ENCODE measurements at regions not wholly inside any gene's neighbourhood (a gene's known extent, or its start where the extent isn't known, plus 50 kb on each side); places are given as distances from the start of the nearest gene placed in this dataset.
A peak's percentile ranks its signal among the peaks of the same experiment; 100 is the strongest.

DNA sequence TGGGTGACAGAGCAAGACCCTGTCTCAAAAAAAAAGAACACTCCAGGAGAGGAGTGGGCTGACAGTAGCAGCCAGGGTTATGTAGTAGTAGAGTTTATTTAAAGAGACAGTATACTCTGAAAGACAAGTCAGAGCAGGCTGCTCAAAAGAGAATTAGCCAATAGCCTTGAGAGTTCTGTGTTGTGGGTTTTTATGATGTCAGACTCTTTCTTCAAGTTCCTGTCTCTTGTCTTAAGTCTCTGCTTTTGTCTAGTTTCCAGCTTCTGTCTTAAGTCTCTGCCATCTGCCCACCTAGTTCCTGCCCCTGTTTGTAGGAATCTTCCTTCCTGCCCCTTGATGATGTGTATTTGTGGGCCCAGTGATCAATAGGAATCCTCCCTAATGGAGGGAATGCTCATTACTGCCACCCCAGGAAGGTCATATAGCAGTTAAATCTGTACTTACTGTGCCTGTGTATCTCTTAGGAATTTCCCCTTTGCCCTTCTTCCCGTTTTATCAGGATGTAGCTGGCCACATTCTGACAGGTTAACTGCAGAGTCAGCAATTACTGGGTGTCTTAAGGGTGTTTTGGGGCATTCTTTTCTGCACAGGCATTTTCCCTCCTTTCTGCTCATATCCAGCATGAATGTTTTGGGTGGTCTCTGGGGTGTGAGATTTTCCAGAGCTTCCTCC is 580.5 kb upstream of the SGCD start:
- Mint-ChIP-seq H3K36me3 (no peaks in the 10 kb centered on the region), H3K9me3 (peaks cover 6 to 10% of the 10 kb centered on the region in 2 donors), H3K27ac (no peak overlapping the region)
- DNase-seq (ENCODE audit: low spot score in 2 of 2), result no peak
- no peak for ATAC-seq

- no peak for ATAC-seq
- DNase-seq (ENCODE audit: low spot score in 2 of 2), result no peak
- peaks cover 0 to 5% of the 10 kb centered on the region in 2 donors for H3K9me3 Mint-ChIP-seq
- H3K36me3 Mint-ChIP-seq, result no peaks in the 10 kb centered on the region
- H3K27ac Mint-ChIP-seq, result no peak overlapping the region
Observed at GRCh38 chr5:155750101-155750500, 576.9 kb upstream of the SGCD start.

GRCh38 chr5:155750571-155750970 is 576.4 kb upstream of the SGCD start:
- no peaks in the 10 kb centered on the region for H3K36me3 Mint-ChIP-seq
- H3K9me3 Mint-ChIP-seq, result peaks cover 0 to 5% of the 10 kb centered on the region in 2 donors
- ATAC-seq (no peak), DNase-seq (ENCODE audit: low spot score in 2 of 2) (no peak)
- no peak overlapping the region for H3K27ac Mint-ChIP-seq

GRCh38 chr5:155753943-155754581 is 572.9 kb upstream of the SGCD start:
- Mint-ChIP-seq H3K36me3 (no peaks in the 10 kb centered on the region), H3K27ac (no peak overlapping the region), H3K9me3 (no peaks in the 10 kb centered on the region)
- DNase-seq (ENCODE audit: low spot score in 2 of 2) (no peak), ATAC-seq (no peak)

GRCh38 chr5:155759252-155759651 is 567.7 kb upstream of the SGCD start:
- no peak overlapping the region for H3K27ac Mint-ChIP-seq
- H3K9me3 Mint-ChIP-seq, result peaks cover 17 to 23% of the 10 kb centered on the region in 2 donors
- ATAC-seq (no peak), DNase-seq (ENCODE audit: low spot score in 2 of 2) (no peak)
- no peaks in the 10 kb centered on the region for H3K36me3 Mint-ChIP-seq

- DNase-seq (ENCODE audit: low spot score in 2 of 2) (no peak), ATAC-seq (no peak)
- Mint-ChIP-seq H3K27ac (no peak overlapping the region), H3K36me3 (no peaks in the 10 kb centered on the region), H3K9me3 (peaks cover 17 to 23% of the 10 kb centered on the region in 2 donors)
Observed at GRCh38 chr5:155759984-155760383, 567.0 kb upstream of the SGCD start.

GRCh38 chr5:155761502-155761901 is 565.5 kb upstream of the SGCD start:
- peak overlapping the region in 1 of 2 donors; percentile 13 for H3K27ac Mint-ChIP-seq
- peaks cover 17 to 23% of the 10 kb centered on the region in 2 donors for H3K9me3 Mint-ChIP-seq
- H3K36me3 Mint-ChIP-seq, result no peaks in the 10 kb centered on the region
- no peak for DNase-seq (ENCODE audit: low spot score in 2 of 2)
- no peak for ATAC-seq

GRCh38 chr5:155765715-155766114 is 561.2 kb upstream of the SGCD start:
- Mint-ChIP-seq H3K9me3 (peaks cover 11 to 12% of the 10 kb centered on the region in 2 donors), H3K36me3 (no peaks in the 10 kb centered on the region), H3K27ac (no peak overlapping the region)
- ATAC-seq (no peak), DNase-seq (ENCODE audit: low spot score in 2 of 2) (no peak)

DNA sequence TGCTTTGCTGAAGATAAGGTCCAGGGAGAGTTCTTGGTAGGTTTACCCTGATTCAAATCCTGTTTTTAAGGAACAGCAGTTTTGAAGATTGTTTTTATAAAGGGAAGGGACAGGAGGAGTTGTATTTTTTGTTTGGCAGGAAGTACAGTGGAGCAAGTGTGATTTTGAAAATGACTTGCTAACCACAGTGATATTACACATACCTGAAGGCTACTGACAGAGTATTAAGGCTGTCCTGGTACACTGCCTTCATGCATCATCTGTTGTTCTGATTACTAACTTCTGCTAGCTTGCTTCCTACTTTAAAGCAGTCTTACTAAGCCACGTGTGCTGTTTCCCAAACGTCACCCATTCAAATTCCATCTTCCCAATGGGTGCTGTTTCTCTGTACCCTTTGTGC is 559.5 kb upstream of the SGCD start:
- no peak for DNase-seq (ENCODE audit: low spot score in 2 of 2)

DNA sequence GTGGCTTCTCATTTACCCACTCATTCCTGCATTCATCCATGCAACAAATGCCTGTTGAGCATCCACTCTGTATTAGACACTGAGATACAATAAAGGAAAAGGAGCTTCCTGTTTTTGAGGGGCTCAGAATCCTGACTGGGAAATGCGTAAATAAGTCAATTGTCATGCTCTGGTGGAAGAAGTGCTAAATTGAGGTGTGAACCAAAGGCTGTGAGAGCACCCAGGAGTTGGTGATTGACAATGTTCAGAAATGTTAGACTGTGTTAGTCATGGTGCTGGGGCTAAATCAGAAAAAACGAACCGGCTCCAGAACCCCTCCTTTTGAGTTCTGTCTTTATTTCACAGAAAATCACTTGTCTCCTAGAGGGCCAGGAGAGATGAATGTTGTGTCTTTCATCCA is 558.6 kb upstream of the SGCD start:
- Mint-ChIP-seq H3K27ac (no peak overlapping the region), H3K9me3 (no peaks in the 10 kb centered on the region), H3K36me3 (no peaks in the 10 kb centered on the region)
- no peak for ATAC-seq
- DNase-seq (ENCODE audit: low spot score in 2 of 2), result no peak

More for the DNA sequence above, 559.5 kb upstream of the SGCD start:
- peak in 1 of 2 donors; percentile 47 for ATAC-seq
- H3K9me3 Mint-ChIP-seq, result peaks cover under 1% of the 10 kb centered on the region in 2 donors
- H3K27ac Mint-ChIP-seq, result no peak overlapping the region
- no peaks in the 10 kb centered on the region for H3K36me3 Mint-ChIP-seq

DNA sequence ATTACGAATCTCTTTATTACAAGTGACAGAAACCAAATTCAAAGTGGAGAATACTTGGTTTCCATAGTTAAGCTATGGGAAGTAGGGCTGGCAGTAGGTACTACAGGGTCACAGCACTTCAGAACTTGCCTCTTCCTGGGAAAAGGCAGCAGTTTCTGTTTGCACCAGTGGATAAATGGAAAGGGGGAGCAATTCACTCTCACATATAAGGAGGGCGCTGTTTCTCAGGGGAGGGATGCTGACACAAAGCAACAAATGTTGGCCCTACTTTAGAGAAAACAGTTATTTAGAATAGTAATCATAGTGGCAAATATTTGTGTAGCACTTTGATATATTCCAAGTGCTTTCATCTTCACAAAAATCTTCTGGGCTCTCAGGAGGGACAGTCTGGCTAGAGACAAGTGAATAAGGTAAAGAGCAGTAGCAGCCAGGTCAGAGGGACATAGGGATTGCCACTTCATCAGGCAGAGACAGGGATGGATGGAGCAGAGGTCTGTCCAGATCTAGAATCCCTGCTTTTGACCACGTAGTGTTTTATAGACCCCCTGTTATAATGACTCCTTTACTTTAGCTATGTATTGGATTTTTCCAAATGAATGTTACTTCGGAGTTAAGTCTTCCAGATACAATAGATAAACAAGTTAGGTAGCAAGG is 554.8 kb upstream of the SGCD start:
- DNase-seq (ENCODE audit: low spot score in 2 of 2) (no peak), ATAC-seq (no peak)
- H3K27ac Mint-ChIP-seq, result no peak overlapping the region
- H3K9me3 Mint-ChIP-seq, result no peaks in the 10 kb centered on the region
- no peaks in the 10 kb centered on the region for H3K36me3 Mint-ChIP-seq

GRCh38 chr5:155773680-155774079 is 553.3 kb upstream of the SGCD start:
- no peak for DNase-seq (ENCODE audit: low spot score in 2 of 2)
- ATAC-seq, result no peak
- H3K27ac Mint-ChIP-seq, result no peak overlapping the region
- H3K9me3 Mint-ChIP-seq, result no peaks in the 10 kb centered on the region
- no peaks in the 10 kb centered on the region for H3K36me3 Mint-ChIP-seq

DNA sequence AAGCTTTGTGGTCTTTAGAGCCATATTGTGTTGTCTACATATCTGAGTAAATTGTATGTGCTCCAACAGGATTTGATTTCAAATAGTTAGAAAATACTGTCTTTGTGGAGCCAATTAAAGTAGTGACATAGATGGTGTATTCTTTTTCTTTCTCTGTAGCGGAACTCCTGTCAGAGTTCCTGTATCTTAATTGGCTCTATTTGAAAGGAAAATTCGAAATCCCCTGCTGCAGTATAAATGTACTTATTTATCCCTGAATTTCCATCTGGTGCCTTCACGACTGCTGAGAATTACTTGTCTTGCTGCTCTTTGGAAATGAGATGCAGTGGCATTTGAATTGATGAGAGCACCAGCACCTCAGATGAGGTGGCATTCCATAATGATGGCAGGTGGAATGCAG is 546.7 kb upstream of the SGCD start:
- Mint-ChIP-seq H3K9me3 (no peaks in the 10 kb centered on the region), H3K36me3 (no peaks in the 10 kb centered on the region), H3K27ac (peak overlapping the region in 1 of 2 donors; percentile 50)
- no peak for DNase-seq (ENCODE audit: low spot score in 2 of 2)
- no peak for ATAC-seq

GRCh38 chr5:155783246-155783645 is 543.7 kb upstream of the SGCD start:
- no peaks in the 10 kb centered on the region for H3K36me3 Mint-ChIP-seq
- no peak overlapping the region for H3K27ac Mint-ChIP-seq
- H3K9me3 Mint-ChIP-seq, result no peaks in the 10 kb centered on the region
- ATAC-seq, result no peak
- DNase-seq (ENCODE audit: low spot score in 2 of 2), result no peak

DNA sequence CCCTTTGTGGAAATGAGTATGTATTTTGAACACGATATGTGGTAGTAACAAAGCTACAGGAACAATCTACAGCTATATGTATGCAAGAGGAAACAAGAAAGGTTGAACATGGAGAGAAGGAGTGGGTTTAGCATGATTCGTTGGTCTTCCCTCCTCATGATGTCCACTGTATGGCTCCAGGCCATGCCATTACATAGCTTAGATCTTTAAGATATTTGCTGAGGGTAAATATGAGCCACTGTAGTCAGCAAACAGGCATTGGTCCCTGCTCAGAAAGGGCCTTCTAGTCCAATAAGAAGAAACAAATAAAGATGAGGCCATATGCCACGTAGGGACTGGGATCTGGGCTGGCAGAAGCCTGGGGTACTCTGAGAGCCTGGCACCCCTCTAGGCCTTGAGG is 543.2 kb upstream of the SGCD start:
- no peak for ATAC-seq
- Mint-ChIP-seq H3K9me3 (no peaks in the 10 kb centered on the region), H3K27ac (no peak overlapping the region), H3K36me3 (no peaks in the 10 kb centered on the region)
- DNase-seq (ENCODE audit: low spot score in 2 of 2), result no peak

GRCh38 chr5:155786108-155786507 is 540.9 kb upstream of the SGCD start:
- H3K36me3 Mint-ChIP-seq, result no peaks in the 10 kb centered on the region
- ATAC-seq, result no peak
- no peak for DNase-seq (ENCODE audit: low spot score in 2 of 2)
- peaks cover 0 to 2% of the 10 kb centered on the region in 2 donors for H3K9me3 Mint-ChIP-seq
- H3K27ac Mint-ChIP-seq, result no peak overlapping the region

- ATAC-seq (no peak), DNase-seq (ENCODE audit: low spot score in 2 of 2) (no peak)
- peaks cover 18 to 22% of the 10 kb centered on the region in 2 donors for H3K36me3 Mint-ChIP-seq
Observed at GRCh38 chr5:155792873-155793272, 534.1 kb upstream of the SGCD start.

DNA sequence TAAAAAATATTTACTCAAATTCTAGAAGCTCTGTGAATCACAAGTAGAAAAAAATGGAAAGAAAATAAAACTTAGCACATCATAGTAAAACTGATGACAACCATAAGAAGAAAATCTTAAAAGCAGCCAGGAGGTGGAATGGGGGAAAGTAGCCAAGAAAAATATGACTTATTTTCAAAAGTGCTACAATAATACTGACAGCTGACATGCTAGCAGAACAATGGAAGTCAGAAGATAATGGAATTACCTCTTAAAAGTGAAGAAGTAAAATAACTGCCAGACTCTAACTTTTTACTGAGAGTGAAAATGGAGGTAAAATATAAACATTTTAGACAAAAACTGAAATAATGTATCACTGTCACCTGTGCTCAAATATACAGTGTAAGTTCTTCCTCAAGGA is 532.2 kb upstream of the SGCD start:
- H3K36me3 Mint-ChIP-seq, result peaks cover 18 to 22% of the 10 kb centered on the region in 2 donors
- H3K27ac Mint-ChIP-seq, result no peak overlapping the region
- no peak for DNase-seq (ENCODE audit: low spot score in 2 of 2)

More at GRCh38 chr5:155792873-155793272, 534.1 kb upstream of the SGCD start:
- Mint-ChIP-seq H3K9me3 (peaks cover 13 to 18% of the 10 kb centered on the region in 2 donors), H3K27ac (no peak overlapping the region)

More for the DNA sequence above, 532.2 kb upstream of the SGCD start:
- no peak for ATAC-seq
- peaks cover 13 to 18% of the 10 kb centered on the region in 2 donors for H3K9me3 Mint-ChIP-seq
